HG02588 (cell line): ENCODE measurements at regions not wholly inside any gene's neighbourhood (a gene's known extent, or its start where the extent isn't known, plus 50 kb on each side); places are given as distances from the start of the nearest gene placed in this dataset.
A peak's percentile ranks its signal among the peaks of the same experiment; 100 is the strongest.

Experiments
- ATAC-seq: cut with Tn5 transposase; IDR thresholded peaks from one replicate; pipeline ENCODE4 v1.9.1; 2021; ENCODE audit warnings: mild to moderate bottlenecking, moderate library complexity; ENCODE audit not compliant: unreplicated experiment

- no peak for ATAC-seq
Observed at GRCh38 chr3:24639481-24640329, 145.1 kb upstream of the THRB start.

GRCh38 chr3:24640330-24640877, 145.8 kb upstream of the THRB start:
- no peak for ATAC-seq

- no peak for ATAC-seq
Observed at GRCh38 chr3:24641628-24642027, 147.0 kb upstream of the THRB start.

- no peak for ATAC-seq
Observed at GRCh38 chr3:24645047-24645446, 150.4 kb upstream of the THRB start.

DNA sequence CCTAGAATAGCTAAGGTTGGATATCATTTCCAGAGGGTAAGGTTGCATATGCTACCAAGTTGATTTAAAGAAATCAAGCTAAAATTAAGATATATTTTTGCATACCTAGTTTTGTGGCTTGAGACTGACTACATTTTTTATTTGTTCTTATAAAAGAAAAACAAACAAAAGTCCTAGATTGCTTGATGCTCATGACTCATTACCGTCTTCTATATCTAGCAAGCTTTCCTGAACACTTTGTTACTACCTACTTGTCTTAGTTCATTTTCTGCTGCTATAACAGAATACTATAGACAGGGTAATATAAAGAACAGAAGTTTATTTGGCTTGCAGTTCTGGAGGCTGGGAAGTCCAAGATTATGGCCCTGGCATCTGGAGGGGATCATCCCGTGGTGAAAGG, 152.1 kb upstream of the THRB start:
- ATAC-seq = no peak

DNA sequence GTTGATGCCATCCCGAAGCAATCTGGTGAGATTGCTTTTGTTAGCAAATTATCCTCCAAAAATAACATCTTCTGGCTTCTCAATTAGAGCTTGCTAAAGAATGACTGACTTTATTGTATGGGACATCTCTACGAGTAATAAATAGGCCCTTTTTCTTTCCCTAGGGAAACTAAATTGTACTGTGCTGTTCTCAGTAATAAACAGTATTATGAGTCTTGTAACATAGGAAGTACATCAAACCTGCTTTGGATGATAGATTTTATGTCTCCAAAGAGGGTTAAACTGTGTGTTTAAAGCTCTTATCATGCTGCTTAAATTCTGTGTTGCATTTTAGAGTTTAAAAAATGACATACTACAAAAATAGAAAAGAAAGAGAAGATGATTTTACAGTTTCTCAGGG, 153.4 kb upstream of the THRB start:
- no peak for ATAC-seq

DNA sequence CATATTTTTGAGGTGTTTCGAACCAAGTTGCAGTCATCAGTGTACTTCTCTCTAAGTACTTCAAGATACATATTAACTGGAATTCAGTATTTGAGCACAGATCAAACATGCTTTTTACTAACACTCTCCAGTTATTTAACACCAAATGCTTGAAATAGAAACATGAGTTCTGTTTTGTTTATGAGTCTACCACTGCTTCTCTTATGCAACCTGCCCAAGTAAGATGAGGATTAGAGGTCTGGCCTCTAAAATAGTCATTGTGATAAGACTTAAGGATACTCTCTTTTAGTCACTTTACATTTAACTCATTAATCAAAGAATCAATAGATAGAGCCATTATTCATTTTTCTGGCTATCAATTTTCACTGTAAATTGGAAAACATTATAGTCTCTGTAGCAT, 156.2 kb upstream of the THRB start:
- ATAC-seq = no peak

DNA sequence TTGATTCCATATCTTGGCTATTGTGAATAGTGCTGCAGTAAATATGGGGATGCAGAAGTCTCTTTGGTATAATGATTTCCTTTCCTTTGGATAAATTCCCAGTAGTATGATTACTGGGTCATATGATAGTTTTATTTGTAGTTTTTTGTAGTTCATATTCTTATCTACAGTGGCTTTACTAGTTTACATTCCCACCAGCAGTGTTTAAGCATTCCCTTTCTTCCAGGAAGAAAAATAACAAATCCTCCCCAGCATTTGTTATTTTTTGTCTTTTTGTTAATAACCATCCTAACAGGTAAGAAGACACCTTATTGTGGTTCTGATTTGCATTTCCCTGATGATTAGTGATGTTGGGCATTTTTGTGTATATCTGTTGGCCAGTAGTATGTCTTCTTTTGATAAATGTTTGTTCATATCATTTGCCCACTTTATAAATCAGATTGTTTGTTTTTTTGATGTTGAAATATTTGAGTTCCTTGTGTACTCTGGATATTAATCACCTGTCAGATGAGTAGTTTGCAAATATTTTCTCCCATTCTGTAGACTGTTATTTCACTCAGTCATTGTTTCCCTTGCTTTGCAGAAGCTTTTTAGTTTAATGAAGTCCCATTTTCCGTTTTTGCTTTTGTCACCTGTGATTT, 163.3 kb upstream of the THRB start:
- ATAC-seq = no peak

- ATAC-seq = no peak
Observed at GRCh38 chr3:24661175-24661584, 166.5 kb upstream of the THRB start.

DNA sequence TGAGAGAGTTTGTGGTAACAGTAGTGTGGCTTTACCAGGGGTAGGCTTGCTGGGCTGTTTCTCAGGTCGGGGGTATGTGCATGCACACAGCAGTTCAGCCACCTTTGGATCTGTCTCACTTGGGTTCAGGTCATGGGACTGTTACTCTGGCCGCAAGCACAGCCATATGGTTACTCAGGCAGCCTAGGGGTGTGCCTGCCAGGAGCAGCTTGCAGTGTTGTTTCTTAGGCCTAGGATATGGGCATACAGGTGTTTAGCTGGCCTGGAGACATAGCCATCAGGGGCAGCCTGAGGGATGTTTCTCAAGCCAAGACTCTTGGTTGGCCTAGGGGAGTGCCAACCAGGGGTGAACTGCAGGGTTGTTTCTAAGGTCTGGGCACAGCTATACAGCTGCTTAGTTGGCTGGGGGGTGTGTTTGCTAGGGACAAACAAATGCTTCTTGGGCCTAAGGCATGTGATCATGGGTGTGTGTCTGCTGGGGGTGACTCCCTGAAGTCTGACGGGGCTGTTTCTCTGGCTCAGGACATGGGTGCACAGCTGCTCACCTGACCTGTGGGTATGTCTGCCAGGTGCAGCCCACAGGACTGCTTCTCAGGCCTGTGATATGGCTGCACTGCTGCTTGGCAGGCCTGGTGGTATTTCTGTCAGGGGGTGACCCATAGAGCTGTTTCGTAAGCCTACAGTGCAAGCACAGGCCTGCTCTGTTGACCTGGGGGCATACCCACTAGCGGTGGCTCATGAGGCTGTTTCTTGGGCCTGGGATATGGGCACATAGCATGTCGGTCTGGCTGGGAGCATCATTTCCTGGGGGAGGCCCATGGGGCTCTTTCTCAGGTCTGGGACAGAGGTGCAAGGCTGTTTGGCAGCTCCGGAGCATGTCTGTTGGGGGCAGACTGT, 168.0 kb upstream of the THRB start:
- no peak for ATAC-seq

GRCh38 chr3:24663406-24663805, 168.8 kb upstream of the THRB start:
- ATAC-seq = no peak

- no peak for ATAC-seq
Observed at GRCh38 chr3:24668039-24668438, 173.4 kb upstream of the THRB start.

- ATAC-seq = no peak
Observed at GRCh38 chr3:24670871-24671270, 176.2 kb upstream of the THRB start.

DNA sequence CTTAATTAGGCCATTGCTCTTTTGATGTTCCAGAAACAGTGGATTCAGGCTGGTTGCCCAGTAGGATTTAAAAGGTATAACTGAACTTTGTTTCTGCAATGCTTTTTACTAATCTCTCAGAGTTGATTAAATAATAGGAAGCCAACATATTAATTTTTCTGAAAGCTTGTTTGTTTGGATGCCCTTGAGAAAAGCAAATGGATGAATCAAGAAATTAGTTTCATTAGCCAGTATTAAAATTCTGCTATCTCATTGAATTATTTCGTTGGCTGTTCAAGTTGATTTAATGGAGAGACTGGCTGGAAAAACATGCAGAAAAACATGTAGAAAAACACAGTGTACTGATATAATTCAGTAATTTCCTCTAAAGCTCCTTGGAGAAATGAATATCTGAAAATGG, 178.9 kb upstream of the THRB start:
- no peak for ATAC-seq

GRCh38 chr3:24674261-24674660, 179.6 kb upstream of the THRB start:
- ATAC-seq = no peak

DNA sequence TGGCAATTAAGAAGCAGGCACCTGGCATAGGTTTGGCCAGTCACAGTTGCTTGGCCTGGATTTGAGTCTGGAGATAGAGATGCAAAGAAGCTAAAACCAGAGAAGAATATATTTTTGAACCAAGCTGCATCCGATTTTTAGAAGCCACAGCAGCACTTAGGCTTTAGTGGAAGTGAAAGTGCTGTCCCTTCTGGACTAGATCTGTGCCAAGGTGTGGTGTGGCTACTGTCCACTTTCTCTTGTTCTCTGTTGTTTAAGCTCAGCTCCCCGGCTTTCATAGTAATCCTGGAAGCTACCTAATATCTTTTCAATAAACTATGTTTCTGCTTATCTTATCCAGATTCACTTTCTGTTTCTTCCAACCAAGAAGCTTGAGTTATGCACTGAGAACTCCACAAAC, 183.4 kb upstream of the THRB start:
- no peak for ATAC-seq

GRCh38 chr3:24678421-24678865, 183.8 kb upstream of the THRB start:
- no peak for ATAC-seq

- no peak for ATAC-seq
Observed at GRCh38 chr3:24679429-24679828, 184.8 kb upstream of the THRB start.

- peak; percentile 77 for ATAC-seq
Observed at GRCh38 chr3:24680214-24680967, 185.7 kb upstream of the THRB start.

GRCh38 chr3:24682141-24682547, 187.5 kb upstream of the THRB start:
- no peak for ATAC-seq
